Fibroblast of lung (primary cell): ENCODE measurements at regions not wholly inside any gene's neighbourhood (a gene's known extent, or its start where the extent isn't known, plus 50 kb on each side); places are given as distances from the start of the nearest gene placed in this dataset.
A peak's percentile ranks its signal among the peaks of the same experiment; 100 is the strongest.

Experiments used
- DNase-seq, 2 donors: peaks; one replicate each; pipeline versions ENCODE4 v3.0.0 to v3.0.0-alpha.2; 2010; ENCODE audit warnings: low read depth in 2 of 2
- H2AFZ ChIP-seq: 2 replicates; pipeline ENCODE4 v1.5.1; 2012; ENCODE audit warnings: low read length, control low read depth, inconsistent platforms
- H3K27ac ChIP-seq: 2 replicates; pipeline ENCODE4 v1.5.1; 2011; ENCODE audit warnings: low read length, control low read depth; ENCODE audit not compliant: insufficient read depth
- H3K27me3 ChIP-seq: 2 replicates; pipeline ENCODE4 v1.5.1; 2011; ENCODE audit warnings: mild to moderate bottlenecking, low read length; ENCODE audit not compliant: control insufficient read depth, insufficient read depth
- H3K36me3 ChIP-seq: 2 replicates; pipeline ENCODE4 v1.5.1; 2011; ENCODE audit warnings: low read length; ENCODE audit not compliant: control insufficient read depth, insufficient read depth
- H3K4me1 ChIP-seq: 2 replicates; pipeline ENCODE4 v1.5.1; 2011; ENCODE audit warnings: low read length; ENCODE audit not compliant: control insufficient read depth, insufficient read depth; ENCODE audit errors: extremely low read depth
- H3K4me2 ChIP-seq: 2 replicates; pipeline ENCODE4 v1.5.1; 2011; ENCODE audit warnings: low read length, control low read depth; ENCODE audit not compliant: insufficient read depth; ENCODE audit errors: extremely low read depth
- H3K4me3 ChIP-seq, 4 experiments: fragments of 200-600 bp in 1 of 4; sonication (generic) in 1 of 4; replicated peaks in 1 of 4; 2 replicates each; pipeline ENCODE4 v1.5.1; 2011 to 2016; ENCODE audit warnings: low read length in 4 of 4, low read depth in 3 of 4, mild to moderate bottlenecking in 3 of 4, control low read depth in 2 of 4, inconsistent platforms in 1 of 4, mixed read lengths in 1 of 4; ENCODE audit not compliant: insufficient read depth in 1 of 4; ENCODE audit errors: control extremely low read depth in 1 of 4
- H3K79me2 ChIP-seq: 2 replicates; pipeline ENCODE4 v1.5.1; 2012; ENCODE audit warnings: mild to moderate bottlenecking, low read length, inconsistent platforms; ENCODE audit not compliant: control insufficient read depth, insufficient read depth
- H3K9ac ChIP-seq: 2 replicates; pipeline ENCODE4 v1.5.1; 2011; ENCODE audit warnings: mild to moderate bottlenecking, low read length, control low read depth; ENCODE audit not compliant: insufficient read depth
- H3K9me3 ChIP-seq: 2 replicates; pipeline ENCODE4 v1.5.1; 2012; ENCODE audit warnings: low read depth, low read length; ENCODE audit not compliant: control insufficient read depth, insufficient read depth
- H4K20me1 ChIP-seq: 2 replicates; pipeline ENCODE4 v1.5.1; 2011; ENCODE audit warnings: low read length; ENCODE audit not compliant: control insufficient read depth, insufficient read depth; ENCODE audit errors: extremely low read depth
- EZH2 ChIP-seq: IDR thresholded peaks from 2 replicates; pipeline ENCODE4 v1.5.1; 2012; ENCODE audit warnings: low read length, control low read depth, mild to moderate bottlenecking; ENCODE audit errors: missing control alignments
- TF ChIP-seq, protein P1 (sequence below), 2 donors: IDR thresholded peaks in 1 of 2; conservative IDR thresholded peaks in 1 of 2; 1 replicate in 1 of 2; 2 replicates in 1 of 2; pipeline ENCODE4 v1.5.1; 2011 to 2012; ENCODE audit warnings: low read length in 2 of 2, control low read depth in 1 of 2, inconsistent platforms in 1 of 2, low read depth in 1 of 2, mild to moderate bottlenecking in 1 of 2

GRCh38 chr18:32553640-32554365 lies 83.1 kb upstream of the GAREM1 start:
- DNase-seq: no peak
- no peak overlapping the region for H3K9ac ChIP-seq

DNA sequence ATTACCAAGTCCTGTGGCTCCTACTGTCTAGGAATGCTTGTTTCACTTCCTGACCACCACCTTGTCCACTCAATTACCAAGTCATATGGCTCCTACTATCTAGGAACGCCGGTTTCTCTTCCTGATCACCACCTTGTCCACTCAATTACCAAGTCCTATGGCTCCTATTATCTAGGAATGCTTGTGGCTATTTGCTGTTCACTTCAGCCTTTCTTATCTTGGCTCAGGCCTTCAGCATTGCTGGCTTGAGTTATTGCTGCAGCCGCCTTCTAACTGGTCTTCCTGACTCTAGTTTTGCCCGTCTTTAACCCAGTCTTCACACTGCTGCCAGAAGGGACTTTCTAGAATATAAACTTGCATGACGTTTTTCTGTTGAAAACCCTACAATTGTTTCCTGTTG lies 82.5 kb upstream of the GAREM1 start:
- no peaks in the 10 kb centered on the region for H3K4me1 ChIP-seq
- no peaks in the 10 kb centered on the region for H4K20me1 ChIP-seq
- H3K9me3 ChIP-seq: no peaks in the 10 kb centered on the region
- H3K4me2 ChIP-seq: no peak overlapping the region
- no peaks in the 10 kb centered on the region for H3K79me2 ChIP-seq
- H3K9ac ChIP-seq: no peak overlapping the region
- no peak overlapping the region for H3K4me3 ChIP-seq
- DNase-seq: no peak
- no peaks in the 10 kb centered on the region for H3K36me3 ChIP-seq
- H2AFZ ChIP-seq: no peak overlapping the region
- TF ChIP-seq, protein P1, sequence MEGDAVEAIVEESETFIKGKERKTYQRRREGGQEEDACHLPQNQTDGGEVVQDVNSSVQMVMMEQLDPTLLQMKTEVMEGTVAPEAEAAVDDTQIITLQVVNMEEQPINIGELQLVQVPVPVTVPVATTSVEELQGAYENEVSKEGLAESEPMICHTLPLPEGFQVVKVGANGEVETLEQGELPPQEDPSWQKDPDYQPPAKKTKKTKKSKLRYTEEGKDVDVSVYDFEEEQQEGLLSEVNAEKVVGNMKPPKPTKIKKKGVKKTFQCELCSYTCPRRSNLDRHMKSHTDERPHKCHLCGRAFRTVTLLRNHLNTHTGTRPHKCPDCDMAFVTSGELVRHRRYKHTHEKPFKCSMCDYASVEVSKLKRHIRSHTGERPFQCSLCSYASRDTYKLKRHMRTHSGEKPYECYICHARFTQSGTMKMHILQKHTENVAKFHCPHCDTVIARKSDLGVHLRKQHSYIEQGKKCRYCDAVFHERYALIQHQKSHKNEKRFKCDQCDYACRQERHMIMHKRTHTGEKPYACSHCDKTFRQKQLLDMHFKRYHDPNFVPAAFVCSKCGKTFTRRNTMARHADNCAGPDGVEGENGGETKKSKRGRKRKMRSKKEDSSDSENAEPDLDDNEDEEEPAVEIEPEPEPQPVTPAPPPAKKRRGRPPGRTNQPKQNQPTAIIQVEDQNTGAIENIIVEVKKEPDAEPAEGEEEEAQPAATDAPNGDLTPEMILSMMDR (conservative IDR thresholded peaks at IDR 0.05 in 1 of 2, IDR thresholded peaks at IDR 0.05 in 1 of 2; ENCODE audit: low read depth in 1 of 2, low read length in 2 of 2): no peak
- TF ChIP-seq EZH2: no peak
- H3K27me3 ChIP-seq: no peaks in the 10 kb centered on the region
- no peak overlapping the region for H3K27ac ChIP-seq

More at GRCh38 chr18:32553640-32554365, 83.1 kb upstream of the GAREM1 start:
- Histone ChIP-seq H3K27me3 (no peaks in the 10 kb centered on the region), H3K4me3 (no peak overlapping the region), H4K20me1 (no peaks in the 10 kb centered on the region), H3K4me2 (no peak overlapping the region), H2AFZ (no peak overlapping the region), H3K27ac (no peak overlapping the region), H3K36me3 (no peaks in the 10 kb centered on the region), H3K9me3 (no peaks in the 10 kb centered on the region), H3K79me2 (no peaks in the 10 kb centered on the region), H3K4me1 (no peaks in the 10 kb centered on the region)
- TF ChIP-seq, protein P1 (conservative IDR thresholded peaks at IDR 0.05 in 1 of 2, IDR thresholded peaks at IDR 0.05 in 1 of 2; ENCODE audit: low read depth in 1 of 2, low read length in 2 of 2): no peak
- TF ChIP-seq EZH2: no peak

- no peak overlapping the region for H3K4me2 ChIP-seq
- H3K4me1 ChIP-seq: no peaks in the 10 kb centered on the region
- H2AFZ ChIP-seq: no peak overlapping the region
- H3K36me3 ChIP-seq: no peaks in the 10 kb centered on the region
- DNase-seq: peak; percentile 54 to 78
- H3K27ac ChIP-seq: no peak overlapping the region
- no peak overlapping the region for H3K9ac ChIP-seq
- no peaks in the 10 kb centered on the region for H3K9me3 ChIP-seq
- no peaks in the 10 kb centered on the region for H3K27me3 ChIP-seq
- no peaks in the 10 kb centered on the region for H3K79me2 ChIP-seq
- no peak overlapping the region for H3K4me3 ChIP-seq
- no peaks in the 10 kb centered on the region for H4K20me1 ChIP-seq
- TF ChIP-seq EZH2: no peak
- TF ChIP-seq, protein P1 (conservative IDR thresholded peaks at IDR 0.05 in 1 of 2, IDR thresholded peaks at IDR 0.05 in 1 of 2; ENCODE audit: low read depth in 1 of 2, low read length in 2 of 2): peak; percentile 74 to 78
Observed at GRCh38 chr18:32552421-32553030, 81.8 kb upstream of the GAREM1 start.
